Endodermal cell (in vitro differentiated cells): ENCODE measurements at regions not wholly inside any gene's neighbourhood (a gene's known extent, or its start where the extent isn't known, plus 50 kb on each side); places are given as distances from the start of the nearest gene placed in this dataset.

ENCODE experiments used
- DNase-seq: peaks from one replicate; pipeline ENCODE4 v3.0.0-alpha.2; 2017
- H3K27ac ChIP-seq: 2 replicates; pipeline ENCODE4 v1.5.1; 2013; ENCODE audit warnings: mild to moderate bottlenecking, low read depth, low read length, moderate library complexity
- H3K27me3 ChIP-seq: 2 replicates; pipeline ENCODE4 v1.6.1; 2013; ENCODE audit warnings: mild to moderate bottlenecking, low read length, moderate library complexity; ENCODE audit not compliant: insufficient read depth, control insufficient read depth, poor library complexity, severe bottlenecking
- H3K36me3 ChIP-seq: 2 replicates; pipeline ENCODE4 v1.7.0; 2013; ENCODE audit warnings: mild to moderate bottlenecking, low read length, moderate library complexity; ENCODE audit not compliant: control insufficient read depth, insufficient read depth
- H3K4me1 ChIP-seq: one replicate; pipeline ENCODE4 v1.7.0; 2013; ENCODE audit warnings: low read length; ENCODE audit not compliant: control insufficient read depth, insufficient read depth
- H3K4me3 ChIP-seq: 2 replicates; pipeline ENCODE4 v1.5.1; 2013; ENCODE audit warnings: mild to moderate bottlenecking, low read length, moderate library complexity
- H3K9ac ChIP-seq: 2 replicates; pipeline ENCODE4 v1.6.1; 2013; ENCODE audit warnings: mild to moderate bottlenecking, low read length, moderate library complexity; ENCODE audit not compliant: poor library complexity, severe bottlenecking; ENCODE audit errors: extremely low read depth
- H3K9me3 ChIP-seq: 2 replicates; pipeline ENCODE4 v1.6.1; 2013; ENCODE audit warnings: mild to moderate bottlenecking, low read length, moderate library complexity; ENCODE audit not compliant: control insufficient read depth
- H3K27ac Mint-ChIP-seq: 2 replicates; pipeline ENCODE4 v1.8.0; 2020; ENCODE audit warnings: mixed read lengths
- H3K27me3 Mint-ChIP-seq: 2 replicates; pipeline ENCODE4 v1.8.0; 2021; ENCODE audit warnings: mild to moderate bottlenecking, mixed read lengths; ENCODE audit not compliant: insufficient read depth
- H3K36me3 Mint-ChIP-seq: 2 replicates; pipeline ENCODE4 v1.8.0; 2020; ENCODE audit warnings: low read depth, mixed read lengths
- H3K4me1 Mint-ChIP-seq: 2 replicates; pipeline ENCODE4 v1.8.0; 2020; ENCODE audit warnings: mixed read lengths
- H3K4me3 Mint-ChIP-seq: 2 replicates; pipeline ENCODE4 v1.8.0; 2020; ENCODE audit warnings: mild to moderate bottlenecking, moderate library complexity, mixed read lengths
- H3K9me3 Mint-ChIP-seq: 2 replicates; pipeline ENCODE4 v1.8.0; 2020; ENCODE audit warnings: mild to moderate bottlenecking, mixed read lengths
- CTCF ChIP-seq: fragments of 200-600 bp; sonication (generic); conservative IDR thresholded peaks from 2 replicates; pipeline ENCODE4 v1.5.0; 2021; ENCODE audit warnings: antibody characterized with exemption, mild to moderate bottlenecking
- WGBS, 2 experiments: methylation state at CpG; one replicate each; pipeline versions ENCODE4 v1.1.5 to v1.1.7; 2013; ENCODE audit warnings: missing lambda C conversion rate in 2 of 2, mixed read lengths in 1 of 2; ENCODE audit not compliant: insufficient coverage in 1 of 2, insufficient read length in 1 of 2; 5-methylcytosine and 5-hydroxymethylcytosine counted together

DNA sequence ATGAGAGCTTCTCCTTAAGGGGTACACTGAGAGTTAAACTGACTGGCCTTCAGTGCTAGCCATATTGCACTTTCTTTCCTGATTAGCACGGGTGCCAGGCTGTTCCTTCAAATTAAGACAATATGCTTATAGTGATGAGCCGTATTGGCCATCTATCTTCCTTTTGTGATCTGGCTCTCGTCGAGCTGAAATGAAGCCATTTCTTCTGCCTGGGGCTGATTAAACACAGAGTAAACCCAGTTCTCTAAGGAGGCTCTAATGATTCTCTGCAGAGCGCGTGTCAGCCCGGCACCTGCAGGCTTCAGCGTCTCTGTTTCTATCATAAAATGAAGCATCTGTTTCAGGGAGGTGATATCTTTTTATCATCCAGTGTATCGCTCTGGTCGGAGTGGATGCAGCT lies 107.5 kb upstream of the NR2F2 start:
- peaks cover 17% of the 10 kb centered on the region for H3K4me1 Mint-ChIP-seq
- H3K4me3 Mint-ChIP-seq, result no peak overlapping the region
- no peak for DNase-seq
- Histone ChIP-seq H3K27ac (no peak overlapping the region), H3K27me3 (no peaks in the 10 kb centered on the region), H3K9ac (no peak overlapping the region), H3K36me3 (no peaks in the 10 kb centered on the region), H3K4me3 (no peak overlapping the region), H3K4me1 (peaks cover 4% of the 10 kb centered on the region), H3K9me3 (no peaks in the 10 kb centered on the region)
- no peak overlapping the region for H3K27ac Mint-ChIP-seq
- H3K36me3 Mint-ChIP-seq, result no peaks in the 10 kb centered on the region
- H3K9me3 Mint-ChIP-seq, result no peaks in the 10 kb centered on the region
- H3K27me3 Mint-ChIP-seq, result peaks cover 36% of the 10 kb centered on the region
- TF ChIP-seq CTCF, result no peak
- WGBS, 2 experiments, result 95 to 96% methylated on average over 9 to 10 of the region's 10 CpGs

DNA sequence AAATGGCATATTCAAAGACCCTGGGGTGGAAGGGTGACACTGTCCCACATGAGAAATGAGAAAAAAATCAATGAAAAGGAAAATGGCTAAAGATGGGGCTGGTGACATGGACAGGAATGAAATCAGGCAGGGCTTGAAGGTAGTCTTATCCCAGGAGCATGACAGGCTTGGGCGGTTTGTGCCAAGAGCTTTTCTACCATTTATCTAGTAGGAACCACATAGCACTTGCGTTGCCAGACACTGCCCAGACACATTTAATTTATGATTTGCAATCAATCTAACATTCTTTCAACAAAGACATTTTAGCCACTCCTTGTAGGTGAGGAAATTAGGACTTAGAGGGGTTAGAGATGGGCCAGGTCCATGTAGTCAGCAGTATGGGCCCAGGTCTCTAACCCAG lies 106.6 kb upstream of the NR2F2 start:
- H3K27me3 ChIP-seq, result no peaks in the 10 kb centered on the region
- 86% methylated on average over 2 of the region's 2 CpGs; no CpG with 5 or more reads in 1 of the 2 experiments for WGBS, 2 experiments
- peaks cover 4% of the 10 kb centered on the region for H3K4me1 ChIP-seq
- H3K27ac ChIP-seq, result no peak overlapping the region
- no peaks in the 10 kb centered on the region for H3K36me3 ChIP-seq
- DNase-seq, result no peak
- H3K9me3 ChIP-seq, result no peaks in the 10 kb centered on the region
- Mint-ChIP-seq H3K4me1 (peaks cover 19% of the 10 kb centered on the region), H3K9me3 (no peaks in the 10 kb centered on the region), H3K27ac (no peak overlapping the region), H3K36me3 (no peaks in the 10 kb centered on the region), H3K4me3 (no peak overlapping the region), H3K27me3 (peaks cover 37% of the 10 kb centered on the region)
- no peak overlapping the region for H3K4me3 ChIP-seq
- H3K9ac ChIP-seq, result no peak overlapping the region
- TF ChIP-seq CTCF, result no peak

GRCh38 chr15:96225642-96226259 lies 104.7 kb upstream of the NR2F2 start:
- peaks cover 4% of the 10 kb centered on the region for H3K4me1 ChIP-seq
- H3K4me3 ChIP-seq, result no peak overlapping the region
- no peaks in the 10 kb centered on the region for H3K9me3 ChIP-seq
- H3K9ac ChIP-seq, result no peak overlapping the region
- Mint-ChIP-seq H3K27ac (no peak overlapping the region), H3K36me3 (no peaks in the 10 kb centered on the region), H3K9me3 (no peaks in the 10 kb centered on the region), H3K4me1 (peaks cover 29% of the 10 kb centered on the region), H3K4me3 (no peak overlapping the region), H3K27me3 (peaks cover 26% of the 10 kb centered on the region)
- TF ChIP-seq CTCF, result no peak
- H3K36me3 ChIP-seq, result no peaks in the 10 kb centered on the region
- DNase-seq, result peak; percentile 70
- no peak overlapping the region for H3K27ac ChIP-seq
- no peaks in the 10 kb centered on the region for H3K27me3 ChIP-seq
- 40 to 60% methylated on average over 4 to 5 of the region's 5 CpGs for whole genome bisulfite sequencing, 2 experiments
